PC-9 (cell line): ENCODE measurements at regions not wholly inside any gene's neighbourhood (a gene's known extent, or its start where the extent isn't known, plus 50 kb on each side); places are given as distances from the start of the nearest gene placed in this dataset.

Experiments used
- BruUV-seq: library from RNA; stranded (reverse); fragments of 400-500 nt; replicated peaks from 2 replicates; lab custom pipeline; 2021; lab: Mats Ljungman, UMichigan
- CTCF ChIA-PET: fragments of 300-600 bp; sonication (Branson Sonifier 250); formaldehyde crosslinking; loops from one replicate; lab custom pipeline; 2022; ENCODE audit warnings: antibody characterized with exemption; lab: Charles Lee
- POLR2A ChIA-PET: fragments of 300-600 bp; sonication (Branson Sonifier 250); formaldehyde crosslinking; loops from one replicate; lab custom pipeline; 2022; ENCODE audit warnings: antibody characterized with exemption; ENCODE audit not compliant: unreplicated experiment; lab: Charles Lee
- DNase-seq, 2 experiments: peaks; one replicate each; pipeline versions ENCODE4 v3.0.0 to v3.0.0-alpha.2; 2015 to 2022; ENCODE audit warnings: mixed read lengths in 1 of 2
- H2AFZ ChIP-seq: fragments of 200-600 bp; sonication (generic); 2 replicates; pipeline ENCODE4 v1.8.1; 2017; ENCODE audit warnings: antibody characterized with exemption
- H3F3A ChIP-seq: fragments of 200-600 bp; sonication (generic); 2 replicates; pipeline ENCODE4 v1.8.1; 2017; ENCODE audit warnings: antibody characterized with exemption, mild to moderate bottlenecking, low read depth; ENCODE audit not compliant: insufficient read depth
- H3K27ac ChIP-seq: fragments of 200-600 bp; sonication (generic); 2 replicates; pipeline ENCODE4 v1.6.1; 2016; ENCODE audit warnings: mixed run types
- H3K27me3 ChIP-seq: fragments of 200-600 bp; sonication (generic); 2 replicates; pipeline ENCODE4 v1.6.1; 2016; ENCODE audit warnings: low read depth, mixed run types; ENCODE audit not compliant: insufficient read depth
- H3K36me3 ChIP-seq: fragments of 200-600 bp; sonication (generic); 2 replicates; pipeline ENCODE4 v1.6.1; 2016; ENCODE audit warnings: low read depth, mixed run types
- H3K4me1 ChIP-seq: fragments of 200-600 bp; sonication (generic); replicated peaks from 2 replicates; pipeline ENCODE4 v1.6.1; 2016; ENCODE audit warnings: mixed run types; ENCODE audit not compliant: insufficient read depth
- H3K4me2 ChIP-seq: fragments of 200-600 bp; sonication (generic); 2 replicates; pipeline ENCODE4 v1.6.1; 2017; ENCODE audit warnings: mixed run types
- H3K4me3 ChIP-seq: fragments of 200-600 bp; sonication (generic); 2 replicates; pipeline ENCODE4 v1.6.1; 2016; ENCODE audit warnings: mixed run types
- H3K79me2 ChIP-seq: fragments of 200-600 bp; sonication (generic); 2 replicates; pipeline ENCODE4 v1.6.1; 2017; ENCODE audit warnings: low read depth, mixed run types
- H3K9me2 ChIP-seq: fragments of 200-600 bp; sonication (generic); 2 replicates; pipeline ENCODE4 v1.8.1; 2017; ENCODE audit warnings: mild to moderate bottlenecking; ENCODE audit not compliant: insufficient read depth
- H3K9me3 ChIP-seq: fragments of 200-600 bp; sonication (generic); 2 replicates; pipeline ENCODE4 v1.8.1; 2016; ENCODE audit warnings: low read depth; ENCODE audit not compliant: insufficient read depth
- H4K20me1 ChIP-seq: fragments of 200-600 bp; sonication (generic); 2 replicates; pipeline ENCODE4 v1.8.1; 2017; ENCODE audit not compliant: insufficient read depth
- EZH2 ChIP-seq: fragments of 200-600 bp; sonication (generic); IDR thresholded peaks from 2 replicates; pipeline ENCODE4 v1.8.0; 2017; ENCODE audit warnings: antibody characterized with exemption, low read depth
- intact Hi-C: fragments of 100-400 bp; cut with micrococcal nuclease; formaldehyde crosslinking; loops from one replicate; pipeline ENCODE4 v1.10.0; 2022; ENCODE audit not compliant: unreplicated experiment
- TF ChIP-seq, protein P1 (sequence below): fragments of 200-600 bp; sonication (generic); conservative IDR thresholded peaks from 2 replicates; pipeline ENCODE4 v1.6.1; 2017; ENCODE audit warnings: mixed run types, antibody characterized with exemption, mild to moderate bottlenecking, moderate library complexity

DNA sequence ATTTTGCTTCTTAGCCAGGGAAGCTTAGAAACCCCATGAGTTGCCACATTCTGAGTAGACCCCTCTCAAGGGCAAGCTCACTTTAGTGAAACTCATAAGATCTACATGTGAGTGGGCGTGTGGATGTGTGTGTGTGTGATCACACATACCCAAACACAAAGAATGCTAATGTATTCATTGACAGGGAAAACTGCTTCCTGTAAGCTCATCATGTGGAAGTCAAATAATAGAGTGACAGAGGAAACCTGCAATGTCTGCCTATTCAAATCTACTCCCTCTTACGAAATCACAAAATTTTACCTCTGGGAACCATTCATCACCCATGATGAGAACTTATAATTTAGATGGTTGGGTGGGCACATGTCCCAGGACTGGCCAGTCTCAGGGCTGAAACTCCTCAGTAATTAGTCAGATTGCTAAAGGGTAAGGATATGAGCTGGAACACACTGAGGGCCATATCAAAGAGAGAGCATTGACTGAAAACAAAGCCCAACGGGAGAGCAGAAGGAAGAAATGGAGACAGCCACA, 94.5 kb upstream of the CCDC150 start:
- Histone ChIP-seq H3K4me3 (no peak overlapping the region), H3K27ac (no peak overlapping the region), H2AFZ (no peak overlapping the region), H3K79me2 (no peaks in the 10 kb centered on the region), H3F3A (no peaks in the 10 kb centered on the region), H3K36me3 (no peaks in the 10 kb centered on the region), H3K4me2 (no peak overlapping the region), H3K4me1 (no peaks in the 10 kb centered on the region), H3K9me3 (no peaks in the 10 kb centered on the region), H3K9me2 (no peaks in the 10 kb centered on the region), H3K27me3 (no peaks in the 10 kb centered on the region), H4K20me1 (no peaks in the 10 kb centered on the region)
- no peak for DNase-seq
- intact Hi-C loops, result no loop called here
- no peak for TF ChIP-seq EZH2
- TF ChIP-seq, protein P1, sequence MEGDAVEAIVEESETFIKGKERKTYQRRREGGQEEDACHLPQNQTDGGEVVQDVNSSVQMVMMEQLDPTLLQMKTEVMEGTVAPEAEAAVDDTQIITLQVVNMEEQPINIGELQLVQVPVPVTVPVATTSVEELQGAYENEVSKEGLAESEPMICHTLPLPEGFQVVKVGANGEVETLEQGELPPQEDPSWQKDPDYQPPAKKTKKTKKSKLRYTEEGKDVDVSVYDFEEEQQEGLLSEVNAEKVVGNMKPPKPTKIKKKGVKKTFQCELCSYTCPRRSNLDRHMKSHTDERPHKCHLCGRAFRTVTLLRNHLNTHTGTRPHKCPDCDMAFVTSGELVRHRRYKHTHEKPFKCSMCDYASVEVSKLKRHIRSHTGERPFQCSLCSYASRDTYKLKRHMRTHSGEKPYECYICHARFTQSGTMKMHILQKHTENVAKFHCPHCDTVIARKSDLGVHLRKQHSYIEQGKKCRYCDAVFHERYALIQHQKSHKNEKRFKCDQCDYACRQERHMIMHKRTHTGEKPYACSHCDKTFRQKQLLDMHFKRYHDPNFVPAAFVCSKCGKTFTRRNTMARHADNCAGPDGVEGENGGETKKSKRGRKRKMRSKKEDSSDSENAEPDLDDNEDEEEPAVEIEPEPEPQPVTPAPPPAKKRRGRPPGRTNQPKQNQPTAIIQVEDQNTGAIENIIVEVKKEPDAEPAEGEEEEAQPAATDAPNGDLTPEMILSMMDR, result no peak
- POLR2A ChIA-PET, result no interaction called here
- BruUV-seq, result no TSS peak
- CTCF ChIA-PET, result no interaction called here

DNA sequence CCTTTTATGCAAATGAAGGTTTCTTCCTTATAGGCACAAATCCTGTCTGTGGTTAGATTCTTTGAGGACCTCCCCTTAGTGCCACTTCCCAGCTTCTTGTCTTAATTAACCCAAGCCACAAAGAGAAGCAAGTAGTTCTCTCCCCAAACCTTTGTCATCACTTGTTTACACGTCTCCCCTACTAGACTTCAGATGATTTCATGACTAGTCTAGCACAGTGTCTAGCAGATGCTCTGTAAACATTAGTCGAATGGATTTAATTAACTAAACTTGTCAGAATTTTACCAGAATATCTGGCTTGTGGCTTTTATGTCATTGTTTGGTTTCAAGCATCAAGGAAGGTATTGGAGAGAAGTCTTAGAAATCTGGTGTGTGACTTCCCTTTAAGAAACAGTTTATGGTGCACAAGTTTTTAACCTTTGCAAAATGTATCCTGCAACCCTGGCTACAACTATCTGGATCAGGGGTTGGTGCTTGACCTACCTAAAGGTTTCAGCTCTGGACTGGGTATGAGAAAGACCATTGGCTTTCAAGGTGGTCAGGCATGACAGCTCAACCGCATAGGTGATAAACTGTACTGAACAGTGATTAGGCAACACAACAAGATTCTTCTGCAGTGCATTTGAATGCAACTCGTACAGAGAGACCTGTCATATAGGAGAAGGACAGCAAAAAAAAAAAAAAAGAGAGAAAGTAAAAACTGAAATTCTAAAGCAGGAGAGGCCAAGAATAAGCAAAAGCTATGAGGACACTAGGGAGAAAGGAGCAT, 93.2 kb upstream of the CCDC150 start:
- no peaks in the 10 kb centered on the region for H3K9me2 ChIP-seq
- no peaks in the 10 kb centered on the region for H3K27me3 ChIP-seq
- no peaks in the 10 kb centered on the region for H3K79me2 ChIP-seq
- POLR2A ChIA-PET, result no interaction called here
- DNase-seq, result no peak
- no peak for TF ChIP-seq EZH2
- TF ChIP-seq, protein P1, result no peak
- no peak overlapping the region for H2AFZ ChIP-seq
- no peaks in the 10 kb centered on the region for H3K9me3 ChIP-seq
- no peaks in the 10 kb centered on the region for H3F3A ChIP-seq
- no peaks in the 10 kb centered on the region for H3K4me1 ChIP-seq
- CTCF ChIA-PET, result no interaction called here
- no peak overlapping the region for H3K27ac ChIP-seq
- H3K36me3 ChIP-seq, result no peaks in the 10 kb centered on the region
- no peaks in the 10 kb centered on the region for H4K20me1 ChIP-seq
- H3K4me3 ChIP-seq, result no peak overlapping the region
- no peak overlapping the region for H3K4me2 ChIP-seq
- BruUV-seq, result no TSS peak
- intact Hi-C loops, result no loop called here

DNA sequence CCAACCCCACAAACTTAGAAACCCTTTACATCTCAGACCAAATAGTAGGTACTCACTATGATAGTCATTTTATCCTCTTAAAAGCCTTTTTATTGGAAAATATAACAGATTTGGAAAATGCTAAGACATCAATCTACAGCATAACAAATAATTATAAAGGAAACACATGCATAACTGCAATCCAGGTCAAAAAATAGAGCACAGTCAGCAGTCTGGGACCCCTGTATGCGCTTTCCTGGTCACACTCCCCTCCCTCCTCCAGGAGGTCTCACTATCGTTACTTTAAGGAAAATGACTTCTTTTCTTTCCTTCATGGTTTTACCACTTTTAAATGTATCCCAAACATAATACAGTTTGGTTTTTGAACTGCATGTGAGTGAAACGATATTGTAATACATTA, 90.5 kb upstream of the CCDC150 start:
- H3K9me2 ChIP-seq, result no peaks in the 10 kb centered on the region
- POLR2A ChIA-PET, result no interaction called here
- no peak overlapping the region for H3K4me3 ChIP-seq
- H3K27me3 ChIP-seq, result no peaks in the 10 kb centered on the region
- DNase-seq, result no peak
- H2AFZ ChIP-seq, result no peak overlapping the region
- no peaks in the 10 kb centered on the region for H3F3A ChIP-seq
- H4K20me1 ChIP-seq, result no peaks in the 10 kb centered on the region
- intact Hi-C loops, result no loop called here
- TF ChIP-seq, protein P1, result no peak
- no peak for TF ChIP-seq EZH2
- no TSS peak for BruUV-seq
- H3K4me1 ChIP-seq, result no peaks in the 10 kb centered on the region
- H3K9me3 ChIP-seq, result no peaks in the 10 kb centered on the region
- H3K36me3 ChIP-seq, result no peaks in the 10 kb centered on the region
- CTCF ChIA-PET, result no interaction called here
- no peak overlapping the region for H3K27ac ChIP-seq
- H3K4me2 ChIP-seq, result no peak overlapping the region
- H3K79me2 ChIP-seq, result no peaks in the 10 kb centered on the region
